Renal pelvis (tissue), 1 donor: ENCODE measurements at regions not wholly inside any gene's neighbourhood (a gene's known extent, or its start where the extent isn't known, plus 50 kb on each side); places are given as distances from the start of the nearest gene placed in this dataset.

ENCODE experiments used
- DNase-seq: peaks from one replicate; pipeline ENCODE4 v3.0.0-alpha.2; 2013

DNA sequence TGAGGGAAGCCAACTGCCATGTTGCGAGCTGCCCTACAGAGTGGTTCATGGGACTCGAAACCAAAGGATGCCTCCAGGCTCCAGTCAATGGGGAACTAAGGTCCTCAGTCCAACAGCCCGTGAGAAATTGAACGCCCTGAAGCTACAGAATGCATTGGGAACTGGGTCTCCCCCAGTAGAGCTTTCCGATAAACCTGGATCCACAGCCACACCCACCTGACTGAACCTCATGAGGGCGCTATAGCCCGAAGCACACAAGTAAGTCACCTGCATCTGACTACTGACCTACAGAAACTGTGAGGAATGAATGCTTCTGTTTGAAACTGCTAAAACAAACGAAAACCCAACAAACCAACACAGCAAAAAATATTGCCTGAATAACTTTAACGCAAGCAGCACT is 1297.7 kb downstream of the AACS start:
- DNase-seq = no peak

- DNase-seq = no peak
Measured at GRCh38 chr12:126369487-126370463, 1304.5 kb downstream of the AACS start.

DNA sequence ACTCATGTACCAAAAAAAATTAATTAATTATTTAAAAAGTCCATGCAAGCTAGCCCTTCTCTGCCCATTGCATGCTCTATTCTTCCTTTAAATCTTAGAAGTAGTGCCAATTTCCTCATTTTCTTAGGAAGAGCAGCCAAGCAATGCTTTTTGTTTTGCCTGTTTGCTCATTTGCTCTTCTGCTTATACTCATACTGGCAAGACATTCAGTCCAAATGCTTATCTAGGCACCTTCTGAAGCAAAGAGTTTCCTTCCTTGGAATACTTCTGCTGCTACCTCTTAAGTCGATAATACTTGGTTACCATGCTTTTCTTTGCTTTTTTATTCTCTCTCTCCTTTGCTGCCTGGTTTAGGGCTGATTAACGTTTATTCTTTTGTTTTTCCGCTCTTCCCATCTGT is 1318.3 kb downstream of the AACS start:
- no peak for DNase-seq

- DNase-seq = no peak
Measured at GRCh38 chr12:126384026-126384564, 1318.9 kb downstream of the AACS start.

- DNase-seq = no peak
Measured at GRCh38 chr12:126385785-126386184, 1320.5 kb downstream of the AACS start.

DNA sequence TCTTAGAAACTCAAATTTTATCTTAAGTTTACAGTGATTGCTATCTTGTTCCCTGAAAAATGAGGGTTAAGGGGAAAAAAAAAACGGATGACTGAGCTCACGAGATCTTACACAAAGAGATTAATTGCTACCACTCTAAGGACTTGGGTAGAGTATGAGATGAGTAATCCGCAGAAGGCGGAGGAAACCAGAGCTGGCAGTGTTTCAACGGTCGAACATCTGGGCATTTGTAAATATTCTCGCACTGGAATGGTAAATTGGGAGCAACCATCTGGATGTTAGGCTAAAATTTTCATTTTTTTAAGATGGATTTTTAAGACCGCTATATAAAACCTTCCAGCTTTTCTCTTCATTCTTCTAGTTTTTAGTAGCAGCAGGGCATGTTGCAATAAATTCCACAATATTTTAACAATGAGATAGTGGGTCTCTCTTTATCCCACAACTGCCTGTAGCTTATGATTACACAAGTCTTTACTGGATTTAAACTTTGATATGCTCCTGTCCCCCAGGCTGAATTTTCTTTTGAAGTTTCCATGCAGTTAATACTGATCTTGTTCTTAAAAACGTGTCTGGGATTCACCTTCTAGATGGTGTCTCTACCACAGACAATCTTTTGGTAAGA is 1324.1 kb downstream of the AACS start:
- no peak for DNase-seq

- no peak for DNase-seq
Measured at GRCh38 chr12:126389961-126390360, 1324.7 kb downstream of the AACS start.

- DNase-seq = no peak
Measured at GRCh38 chr12:126390969-126391566, 1325.8 kb downstream of the AACS start.

DNA sequence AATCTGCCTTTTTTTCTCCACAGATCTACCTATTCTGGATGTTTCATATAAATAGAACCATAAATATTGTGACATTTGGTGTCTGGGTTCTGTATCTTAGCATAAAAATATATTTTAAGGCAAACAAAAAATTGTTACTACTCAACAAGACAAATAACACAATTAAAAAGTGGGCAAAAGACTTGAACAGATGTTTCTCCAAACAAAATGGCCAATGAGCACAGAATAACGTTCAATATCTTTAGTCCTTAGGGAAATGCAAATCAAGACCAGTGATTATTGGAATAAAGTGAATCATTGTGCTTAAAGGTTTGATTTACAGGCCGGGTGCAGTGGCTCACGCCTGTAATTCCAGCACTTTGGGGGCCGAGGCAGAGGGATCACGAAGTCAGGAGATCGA is 1331.3 kb downstream of the AACS start:
- DNase-seq = no peak

DNA sequence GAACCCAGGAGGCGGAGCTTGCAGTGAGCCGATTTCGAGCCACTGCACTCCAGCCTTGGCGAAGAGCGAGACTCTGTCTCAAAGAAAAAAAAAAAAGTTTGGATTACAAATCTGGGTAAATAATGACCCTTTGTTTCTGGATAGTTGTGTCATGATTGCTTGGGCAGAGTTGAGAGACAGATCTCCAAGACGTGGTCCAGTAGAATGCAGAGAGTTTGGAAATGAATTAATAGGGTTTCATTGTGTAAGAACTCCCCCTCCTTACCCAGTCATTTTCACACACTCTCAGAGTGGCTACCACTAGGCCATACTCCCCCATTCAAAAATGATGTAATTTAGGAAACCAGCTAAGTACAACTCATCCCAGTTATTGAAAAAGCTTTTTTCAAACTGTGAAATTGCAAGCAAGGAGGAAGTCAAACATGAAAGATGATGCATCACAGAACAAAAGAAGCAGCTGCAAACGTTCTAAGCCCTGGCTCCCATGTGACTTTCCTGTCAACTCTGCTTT is 1331.9 kb downstream of the AACS start:
- no peak for DNase-seq

GRCh38 chr12:126397660-126398059 is 1332.4 kb downstream of the AACS start:
- DNase-seq = no peak

DNA sequence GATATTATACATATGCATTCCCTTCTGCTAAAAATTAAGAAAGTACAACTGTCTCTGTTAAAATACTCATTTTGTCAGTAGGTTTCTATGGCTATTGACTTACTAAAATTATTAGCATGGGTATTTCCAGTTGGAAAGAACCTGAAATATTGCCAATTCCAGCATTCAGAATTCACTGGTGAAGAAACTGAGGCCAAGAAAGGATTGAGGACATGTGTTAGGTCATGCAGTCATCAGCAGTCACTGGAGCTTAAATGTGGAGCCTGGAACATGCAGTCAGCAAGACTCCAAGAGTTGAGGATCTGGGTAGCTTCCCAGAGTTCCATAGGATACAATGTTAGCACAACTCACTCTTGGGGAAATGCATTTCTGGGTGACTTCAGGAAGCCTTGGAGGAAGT is 1335.6 kb downstream of the AACS start:
- DNase-seq = no peak

GRCh38 chr12:126404293-126404881 is 1339.2 kb downstream of the AACS start:
- DNase-seq = no peak

DNA sequence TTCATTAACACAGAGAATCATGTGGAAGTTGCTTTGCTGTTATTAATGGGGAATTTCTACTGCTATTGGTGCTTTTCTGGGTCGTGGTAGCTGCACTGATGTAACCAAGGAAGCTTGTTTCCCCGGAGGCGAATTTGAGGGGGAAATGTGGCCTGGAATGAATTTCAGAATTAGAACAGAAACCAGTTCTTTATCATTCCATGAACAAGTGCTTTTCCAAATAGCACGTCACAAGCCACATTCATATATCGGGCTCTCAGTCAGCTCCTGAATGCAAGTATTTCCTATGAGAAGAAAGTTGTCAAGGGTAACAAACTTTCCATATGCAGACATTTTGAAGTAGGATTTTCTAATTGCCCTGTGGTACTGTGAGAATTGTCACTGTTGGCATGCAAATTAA is 1353.2 kb downstream of the AACS start:
- no peak for DNase-seq

GRCh38 chr12:126419131-126419530 is 1353.9 kb downstream of the AACS start:
- DNase-seq = no peak

DNA sequence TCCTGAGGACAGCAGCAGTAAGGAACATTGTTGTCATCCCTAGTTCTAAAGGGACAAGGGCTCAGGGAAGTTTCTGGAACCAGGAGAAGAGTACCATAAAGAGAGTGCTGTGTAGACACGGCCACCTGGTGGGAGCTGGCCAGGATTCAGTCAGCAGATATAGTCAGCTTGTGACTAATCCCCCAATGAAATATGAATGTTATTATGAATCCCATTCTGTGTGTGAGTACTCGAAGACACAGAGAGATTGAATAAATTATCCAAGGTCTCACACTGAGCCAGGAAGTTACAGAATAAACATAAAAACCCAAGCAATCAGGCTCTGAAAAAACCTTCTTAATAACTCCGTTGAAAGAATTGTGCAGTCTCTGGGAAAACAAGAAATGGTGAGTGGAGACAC is 1359.5 kb downstream of the AACS start:
- DNase-seq = no peak

DNA sequence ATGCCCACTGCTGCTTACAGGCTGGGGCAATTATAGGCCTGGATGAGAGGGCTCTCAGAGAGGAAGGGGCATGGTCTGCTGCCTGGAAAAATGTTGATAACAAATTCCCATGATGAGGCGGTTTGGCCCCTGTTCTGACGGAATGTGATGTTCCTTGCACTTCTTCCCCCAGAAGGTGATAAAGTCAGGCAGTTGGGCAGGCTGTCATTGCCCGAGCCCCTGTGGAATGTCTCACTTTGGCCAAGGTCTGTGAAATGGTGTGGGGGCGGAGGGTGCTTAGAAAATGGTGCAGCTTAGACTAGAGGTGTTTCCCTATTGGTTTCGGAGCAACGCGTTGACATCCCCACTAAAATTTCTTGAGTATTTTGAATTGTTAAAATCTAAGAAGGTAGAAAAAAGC is 1360.0 kb downstream of the AACS start:
- DNase-seq = no peak

- DNase-seq = no peak
Measured at GRCh38 chr12:126428769-126429168, 1363.5 kb downstream of the AACS start.

- no peak for DNase-seq
Measured at GRCh38 chr12:126430921-126431320, 1365.7 kb downstream of the AACS start.

DNA sequence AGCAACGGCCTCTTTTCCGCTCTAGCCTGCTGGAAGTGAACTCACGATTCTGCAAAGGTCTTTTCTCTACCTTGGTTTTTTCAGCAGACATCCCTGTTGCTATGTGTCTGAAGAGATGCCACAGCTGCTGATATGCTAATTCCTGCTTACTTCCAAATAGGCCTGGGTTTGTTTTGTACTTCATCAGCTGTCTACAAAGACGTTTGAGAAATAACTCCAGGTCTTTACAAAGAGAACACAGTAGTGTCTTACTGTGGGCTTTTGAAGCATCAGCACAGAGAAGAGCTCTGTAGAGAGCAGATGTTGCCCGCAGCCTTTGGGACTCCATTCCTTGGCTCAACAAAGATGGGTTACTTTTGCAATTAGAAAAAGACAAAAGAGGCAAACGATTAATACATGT is 1366.5 kb downstream of the AACS start:
- no peak for DNase-seq

GRCh38 chr12:126432780-126433179 is 1367.5 kb downstream of the AACS start:
- no peak for DNase-seq

DNA sequence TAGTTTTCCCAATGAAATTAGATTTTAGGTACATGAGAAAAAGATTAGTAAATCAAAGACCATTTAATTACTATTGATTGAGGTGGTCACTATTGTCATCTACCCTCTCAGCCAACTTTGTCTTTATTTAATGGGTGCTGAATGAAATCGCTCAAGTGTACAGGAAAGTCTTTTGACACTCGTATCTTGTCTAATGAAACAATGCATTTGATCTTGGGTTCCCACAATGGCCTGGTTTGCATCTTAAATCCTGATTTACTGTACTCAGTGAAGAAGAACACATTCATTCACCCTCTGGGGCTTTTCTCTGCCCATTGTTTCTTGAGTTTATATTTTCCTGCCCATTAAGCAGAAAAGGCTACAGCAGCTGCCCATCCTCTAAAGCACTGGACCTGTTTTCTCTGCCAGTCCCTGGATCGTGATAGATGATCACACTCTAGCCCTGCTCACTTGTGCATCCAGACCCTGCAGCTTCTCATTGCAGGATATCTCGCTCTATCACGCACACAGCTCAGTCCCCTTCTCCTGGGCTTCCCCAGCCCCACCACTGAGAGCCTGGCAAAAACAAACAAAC is 1369.3 kb downstream of the AACS start:
- no peak for DNase-seq
